AG09319 (cell line): ENCODE measurements at regions not wholly inside any gene's neighbourhood (a gene's known extent, or its start where the extent isn't known, plus 50 kb on each side); places are given as distances from the start of the nearest gene placed in this dataset.

Experiments used
- DNase-seq: peaks from one replicate; pipeline ENCODE4 v3.0.0-alpha.2; 2010; ENCODE audit warnings: low read depth; ENCODE audit errors: extremely low read depth
- TF ChIP-seq, protein P1 (sequence below): IDR thresholded peaks from 2 replicates; pipeline ENCODE4 v1.5.1; 2011; ENCODE audit warnings: low read depth, mild to moderate bottlenecking, inconsistent platforms, low read length, moderate library complexity

DNA sequence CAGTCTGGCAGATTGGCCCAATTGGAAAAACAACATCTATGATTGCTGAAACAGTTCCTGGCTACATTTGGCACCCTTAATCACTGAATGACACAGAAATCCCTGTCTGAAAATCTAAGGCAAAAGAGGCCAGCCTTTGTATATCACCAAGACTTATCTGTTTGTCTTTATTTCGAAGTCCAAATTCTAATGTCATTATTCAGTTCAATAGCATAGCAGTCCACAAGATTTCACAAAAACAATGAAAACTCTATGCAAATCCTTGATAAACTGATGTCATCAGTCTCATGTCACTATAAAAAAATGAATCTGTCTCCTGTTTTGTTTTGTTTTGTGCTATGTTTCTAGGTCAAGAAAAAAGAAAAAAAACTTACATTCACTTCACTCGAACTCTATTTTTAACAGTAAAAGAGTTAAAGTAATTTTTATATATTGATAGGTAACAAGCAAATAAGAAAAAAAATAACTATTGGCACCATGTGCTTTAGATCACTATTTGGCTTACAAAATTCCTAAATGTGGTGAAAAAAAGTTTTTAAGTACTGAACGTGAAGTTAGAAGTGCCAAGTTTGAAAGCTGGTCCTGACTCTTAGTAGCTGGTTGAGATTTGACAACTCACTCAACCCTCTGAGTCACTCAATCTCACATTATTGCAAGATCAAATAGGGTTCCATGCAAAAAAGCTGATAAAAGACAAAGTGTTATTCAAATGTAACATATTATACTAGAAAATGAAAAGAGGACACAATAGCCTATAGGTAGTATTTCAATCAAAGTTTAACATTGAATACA, 359.3 kb downstream of the IRS1 start:
- TF ChIP-seq, protein P1, sequence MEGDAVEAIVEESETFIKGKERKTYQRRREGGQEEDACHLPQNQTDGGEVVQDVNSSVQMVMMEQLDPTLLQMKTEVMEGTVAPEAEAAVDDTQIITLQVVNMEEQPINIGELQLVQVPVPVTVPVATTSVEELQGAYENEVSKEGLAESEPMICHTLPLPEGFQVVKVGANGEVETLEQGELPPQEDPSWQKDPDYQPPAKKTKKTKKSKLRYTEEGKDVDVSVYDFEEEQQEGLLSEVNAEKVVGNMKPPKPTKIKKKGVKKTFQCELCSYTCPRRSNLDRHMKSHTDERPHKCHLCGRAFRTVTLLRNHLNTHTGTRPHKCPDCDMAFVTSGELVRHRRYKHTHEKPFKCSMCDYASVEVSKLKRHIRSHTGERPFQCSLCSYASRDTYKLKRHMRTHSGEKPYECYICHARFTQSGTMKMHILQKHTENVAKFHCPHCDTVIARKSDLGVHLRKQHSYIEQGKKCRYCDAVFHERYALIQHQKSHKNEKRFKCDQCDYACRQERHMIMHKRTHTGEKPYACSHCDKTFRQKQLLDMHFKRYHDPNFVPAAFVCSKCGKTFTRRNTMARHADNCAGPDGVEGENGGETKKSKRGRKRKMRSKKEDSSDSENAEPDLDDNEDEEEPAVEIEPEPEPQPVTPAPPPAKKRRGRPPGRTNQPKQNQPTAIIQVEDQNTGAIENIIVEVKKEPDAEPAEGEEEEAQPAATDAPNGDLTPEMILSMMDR = no peak
- DNase-seq = no peak

DNA sequence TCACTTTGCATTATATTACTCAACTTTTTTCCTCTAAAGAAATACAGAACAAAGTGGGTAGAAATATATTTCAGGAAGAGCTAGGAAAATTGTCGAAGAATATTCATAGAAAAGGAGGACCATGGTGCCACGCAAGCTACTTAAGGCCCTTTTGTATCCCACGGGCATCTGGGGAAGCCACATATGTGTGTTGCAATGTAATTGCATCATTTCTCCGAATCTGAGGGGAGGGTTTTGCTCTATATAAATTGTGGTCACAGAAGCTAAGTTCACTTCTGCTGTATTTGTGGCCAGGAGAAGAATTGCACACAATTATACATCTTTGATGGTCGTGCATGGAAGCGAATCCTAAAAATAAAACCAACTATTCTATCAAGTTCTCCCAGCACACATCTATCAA, 360.3 kb downstream of the IRS1 start:
- TF ChIP-seq, protein P1 = no peak
- DNase-seq = no peak

DNA sequence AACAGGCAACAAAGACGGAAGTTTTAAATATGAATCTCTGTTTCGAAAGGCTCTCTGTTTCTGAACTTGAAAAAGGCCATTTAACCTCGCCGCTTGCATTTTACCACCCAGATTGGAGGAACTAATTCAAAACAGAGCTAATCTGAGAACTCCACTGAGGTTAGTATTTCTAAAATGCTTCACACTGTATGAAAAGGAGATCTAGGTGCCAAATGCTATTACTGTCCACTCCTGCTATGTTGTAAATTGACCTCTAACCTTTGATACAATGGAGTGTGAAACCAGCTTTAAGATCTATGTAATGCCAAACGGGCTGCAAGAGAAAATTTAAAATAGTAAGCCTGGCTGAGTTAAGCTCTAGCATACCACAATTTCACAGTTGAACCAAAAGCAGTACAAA, 364.5 kb downstream of the IRS1 start:
- no peak for DNase-seq
- TF ChIP-seq, protein P1 = no peak

DNA sequence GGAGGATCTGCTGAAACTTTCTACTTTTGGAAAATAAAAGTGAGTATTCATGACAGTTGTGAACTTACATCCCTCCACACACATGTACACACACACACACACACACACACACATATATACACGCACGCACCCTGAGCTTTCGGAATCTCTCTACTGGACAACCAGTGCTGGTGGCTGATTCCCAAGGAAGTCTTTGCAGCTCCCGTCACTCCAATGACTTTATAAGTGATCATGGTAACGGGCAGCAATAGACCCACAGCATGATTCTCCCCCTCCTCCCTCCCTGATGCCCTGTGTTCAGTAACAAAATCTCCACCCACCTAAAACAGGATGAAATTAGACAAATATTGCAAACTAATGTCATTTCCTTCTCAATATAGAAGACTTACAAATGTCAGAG, 364.9 kb downstream of the IRS1 start:
- DNase-seq = no peak
- TF ChIP-seq, protein P1 = no peak

DNA sequence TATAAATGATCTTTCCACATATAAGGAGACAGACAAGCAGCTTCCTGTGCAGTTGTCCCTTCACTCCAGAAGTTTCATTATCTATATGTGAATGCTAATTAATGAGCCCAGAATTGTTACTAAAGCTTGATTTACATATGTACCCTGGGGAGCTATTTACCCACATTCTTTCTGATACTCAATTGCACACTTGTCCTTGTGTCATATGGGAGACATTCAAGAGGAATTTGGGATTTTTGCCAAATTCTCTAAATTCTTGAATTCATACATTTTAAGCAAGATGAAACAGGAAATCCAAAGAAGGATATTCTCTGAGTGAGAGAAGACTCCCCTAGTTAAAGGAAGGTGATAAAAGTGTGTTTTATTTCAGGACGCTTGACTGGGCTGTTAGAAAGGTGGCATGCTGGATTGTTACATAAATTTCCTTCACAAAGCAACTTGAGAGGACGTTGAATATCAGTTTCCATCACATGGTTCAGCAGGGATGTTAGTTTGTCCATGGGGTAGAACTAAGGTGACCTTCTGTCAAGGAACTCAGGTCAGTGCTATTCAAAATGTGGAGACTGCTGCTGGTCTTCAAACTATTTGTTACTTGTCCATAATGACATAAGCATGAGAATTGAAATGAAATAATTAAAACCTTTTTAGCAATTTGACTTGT, 368.2 kb downstream of the IRS1 start:
- no peak for DNase-seq
- TF ChIP-seq, protein P1 = no peak

DNA sequence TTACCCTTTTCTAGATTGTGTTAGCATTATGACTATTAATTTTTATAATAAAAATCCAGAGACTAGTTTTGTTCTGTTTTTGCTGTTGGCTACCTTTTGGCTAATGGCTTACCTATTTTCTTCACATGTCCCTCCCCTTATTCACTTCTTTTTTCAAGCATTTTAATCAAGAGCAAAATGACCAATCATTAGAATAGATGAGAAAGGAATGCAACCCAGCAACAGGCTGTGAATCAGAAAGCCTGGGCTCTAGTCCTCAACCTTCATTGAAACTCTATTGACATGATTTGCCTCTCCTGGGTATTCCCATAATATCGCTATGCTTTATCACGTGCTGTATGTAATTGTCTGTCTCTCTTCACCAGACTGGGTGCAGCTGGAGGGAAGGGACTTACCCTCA, 370.1 kb downstream of the IRS1 start:
- DNase-seq = no peak
- TF ChIP-seq, protein P1 = no peak

DNA sequence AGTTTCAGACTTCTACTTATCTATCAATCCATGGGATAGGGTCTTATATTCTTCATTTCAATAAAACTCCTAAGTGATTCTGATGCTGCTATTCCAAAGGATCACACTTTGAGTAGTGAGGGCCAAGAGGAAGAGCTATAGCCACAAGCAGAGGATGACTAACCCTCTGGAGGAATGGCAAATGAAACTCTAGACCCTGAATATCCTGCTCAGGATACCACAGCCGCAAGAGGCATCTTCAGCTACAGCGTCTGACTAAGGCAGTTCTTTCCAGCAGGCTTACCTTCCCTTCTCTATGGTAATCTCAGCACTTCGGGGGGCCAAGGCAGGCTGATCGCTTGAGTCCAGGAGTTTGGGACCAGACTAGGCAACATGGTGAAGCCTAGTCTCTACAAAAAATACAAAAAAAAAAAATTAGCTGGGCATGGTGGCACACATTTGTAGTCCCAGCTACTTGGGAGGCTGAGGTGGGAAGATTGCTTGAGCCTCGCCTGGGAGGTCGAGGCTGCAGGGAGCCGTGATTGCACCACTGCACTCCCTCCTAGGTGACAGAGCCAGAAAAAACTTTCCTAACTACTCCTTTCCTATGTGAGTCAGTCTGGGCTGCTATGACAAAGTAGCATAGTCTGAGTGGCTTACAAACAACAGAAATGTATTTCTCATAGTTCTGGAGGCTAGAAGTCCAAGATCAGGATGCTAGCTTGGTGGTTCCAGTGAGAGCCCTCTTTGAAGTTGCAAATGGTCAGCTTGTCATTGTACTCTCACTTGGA, 371.9 kb downstream of the IRS1 start:
- DNase-seq = no peak
- TF ChIP-seq, protein P1 = no peak; the same call in 1 of the 2 replicates
